ENCODE measurements at regions not wholly inside any gene's neighbourhood (a gene's known extent, or its start where the extent isn't known, plus 50 kb on each side); places are given as distances from the start of the nearest gene placed in this dataset.

GRCh38 chr2:176582176-176582575 is 312.9 kb downstream of the MTX2 start:
- H3K36me3 ChIP-seq, result no peaks in the 10 kb centered on the region
- no peaks in the 10 kb centered on the region for H3K27me3 ChIP-seq
- no peaks in the 10 kb centered on the region for H3K9me3 ChIP-seq
- no peak overlapping the region for H3K4me3 ChIP-seq (ENCODE audit: low read depth, low read length)
- TF ChIP-seq CTCF (IDR thresholded peaks at IDR 0.05; ENCODE audit: low read depth, low read length), result no peak
- no peak for DNase-seq
- peaks cover 2% of the 10 kb centered on the region for H3K4me1 ChIP-seq

- no peak for TF ChIP-seq CTCF (IDR thresholded peaks at IDR 0.05; ENCODE audit: low read depth, low read length)
- Histone ChIP-seq H3K9me3 (no peaks in the 10 kb centered on the region), H3K4me1 (no peaks in the 10 kb centered on the region; the same call in 1 of the 2 replicates), H3K36me3 (no peaks in the 10 kb centered on the region), H3K4me3 (ENCODE audit: low read depth, low read length) (no peak overlapping the region), H3K27me3 (no peaks in the 10 kb centered on the region)
- DNase-seq, result peak; percentile 29
These were observed 313.8 kb downstream of the MTX2 start for GRCh38 chr2:176582990-176583481.

- Histone ChIP-seq H3K27me3 (no peaks in the 10 kb centered on the region), H3K9me3 (no peaks in the 10 kb centered on the region), H3K4me1 (no peaks in the 10 kb centered on the region; the same call in 1 of the 2 replicates), H3K36me3 (no peaks in the 10 kb centered on the region), H3K4me3 (ENCODE audit: low read depth, low read length) (no peak overlapping the region)
- TF ChIP-seq CTCF (IDR thresholded peaks at IDR 0.05; ENCODE audit: low read depth, low read length), result no peak
- peak; percentile 8 for DNase-seq
These were observed 314.4 kb downstream of the MTX2 start for GRCh38 chr2:176583607-176584006.

- H3K4me1 ChIP-seq, result no peaks in the 10 kb centered on the region; the same call in 1 of the 2 replicates
- no peaks in the 10 kb centered on the region for H3K9me3 ChIP-seq
- no peaks in the 10 kb centered on the region for H3K27me3 ChIP-seq
- H3K4me3 ChIP-seq (ENCODE audit: low read depth, low read length), result no peak overlapping the region
- H3K36me3 ChIP-seq, result no peaks in the 10 kb centered on the region
- TF ChIP-seq CTCF (IDR thresholded peaks at IDR 0.05; ENCODE audit: low read depth, low read length), result no peak
- DNase-seq, result no peak
These were observed 315.1 kb downstream of the MTX2 start for GRCh38 chr2:176584333-176584732.

- Histone ChIP-seq H3K4me1 (no peaks in the 10 kb centered on the region; the same call in 1 of the 2 replicates), H3K4me3 (ENCODE audit: low read depth, low read length) (no peak overlapping the region), H3K9me3 (no peaks in the 10 kb centered on the region), H3K36me3 (no peaks in the 10 kb centered on the region), H3K27me3 (no peaks in the 10 kb centered on the region)
- no peak for TF ChIP-seq CTCF (IDR thresholded peaks at IDR 0.05; ENCODE audit: low read depth, low read length)
- DNase-seq, result no peak
These were observed 316.0 kb downstream of the MTX2 start for GRCh38 chr2:176585291-176585690.

GRCh38 chr2:176585791-176586190 is 316.5 kb downstream of the MTX2 start:
- no peak overlapping the region for H3K4me3 ChIP-seq (ENCODE audit: low read depth, low read length)
- no peak for DNase-seq
- H3K27me3 ChIP-seq, result no peaks in the 10 kb centered on the region
- H3K4me1 ChIP-seq, result no peaks in the 10 kb centered on the region; the same call in 1 of the 2 replicates
- no peaks in the 10 kb centered on the region for H3K9me3 ChIP-seq
- no peak for TF ChIP-seq CTCF (IDR thresholded peaks at IDR 0.05; ENCODE audit: low read depth, low read length)
- H3K36me3 ChIP-seq, result no peaks in the 10 kb centered on the region
